GM12874 (cell line): ENCODE measurements at regions not wholly inside any gene's neighbourhood (a gene's known extent, or its start where the extent isn't known, plus 50 kb on each side); places are given as distances from the start of the nearest gene placed in this dataset.

Experiments
- TF ChIP-seq, protein P1 (sequence below): IDR thresholded peaks from 2 replicates; pipeline ENCODE4 v1.5.1; 2011; ENCODE audit warnings: low read depth, mild to moderate bottlenecking, control low read depth, low read length, moderate library complexity; ENCODE audit not compliant: insufficient read depth

DNA sequence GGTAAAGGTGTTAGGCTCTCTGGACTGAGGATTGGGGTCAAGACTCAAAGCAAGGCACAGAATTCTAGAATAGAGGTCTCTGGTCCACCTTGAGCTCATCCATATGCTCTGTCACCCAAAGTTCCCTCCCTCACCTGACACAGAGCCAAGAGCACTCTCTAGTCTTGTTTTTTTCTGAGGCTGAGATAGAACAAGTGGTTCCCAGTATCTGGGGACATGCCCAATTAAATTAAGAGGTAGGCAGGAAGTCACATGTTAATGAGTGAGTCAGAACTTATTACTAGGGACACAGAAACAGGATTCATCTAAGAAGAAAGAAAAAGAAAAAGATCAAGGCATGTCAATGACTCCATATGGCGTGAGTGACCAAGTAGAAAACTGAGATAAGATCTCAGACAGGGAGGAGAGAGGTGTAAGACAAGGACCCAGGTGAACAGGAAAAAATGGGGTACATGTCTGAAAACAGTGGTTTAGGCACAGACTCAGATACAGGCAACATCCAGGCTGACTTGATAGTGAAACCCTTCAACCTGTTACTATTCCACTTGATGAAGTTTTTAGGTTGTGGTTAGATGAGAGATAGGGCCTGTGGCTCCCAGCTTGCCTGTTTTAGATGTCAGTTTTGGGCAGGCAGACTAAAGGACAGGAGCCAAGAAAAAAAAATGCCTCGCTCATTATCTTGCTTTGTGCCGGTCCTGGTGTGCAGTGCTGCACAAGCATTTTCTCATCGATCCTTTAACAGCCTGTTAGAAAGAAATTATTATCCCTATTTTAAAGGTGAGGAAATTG lies 609.9 kb downstream of the CCSER2 start:
- TF ChIP-seq, protein P1, sequence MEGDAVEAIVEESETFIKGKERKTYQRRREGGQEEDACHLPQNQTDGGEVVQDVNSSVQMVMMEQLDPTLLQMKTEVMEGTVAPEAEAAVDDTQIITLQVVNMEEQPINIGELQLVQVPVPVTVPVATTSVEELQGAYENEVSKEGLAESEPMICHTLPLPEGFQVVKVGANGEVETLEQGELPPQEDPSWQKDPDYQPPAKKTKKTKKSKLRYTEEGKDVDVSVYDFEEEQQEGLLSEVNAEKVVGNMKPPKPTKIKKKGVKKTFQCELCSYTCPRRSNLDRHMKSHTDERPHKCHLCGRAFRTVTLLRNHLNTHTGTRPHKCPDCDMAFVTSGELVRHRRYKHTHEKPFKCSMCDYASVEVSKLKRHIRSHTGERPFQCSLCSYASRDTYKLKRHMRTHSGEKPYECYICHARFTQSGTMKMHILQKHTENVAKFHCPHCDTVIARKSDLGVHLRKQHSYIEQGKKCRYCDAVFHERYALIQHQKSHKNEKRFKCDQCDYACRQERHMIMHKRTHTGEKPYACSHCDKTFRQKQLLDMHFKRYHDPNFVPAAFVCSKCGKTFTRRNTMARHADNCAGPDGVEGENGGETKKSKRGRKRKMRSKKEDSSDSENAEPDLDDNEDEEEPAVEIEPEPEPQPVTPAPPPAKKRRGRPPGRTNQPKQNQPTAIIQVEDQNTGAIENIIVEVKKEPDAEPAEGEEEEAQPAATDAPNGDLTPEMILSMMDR: no peak

DNA sequence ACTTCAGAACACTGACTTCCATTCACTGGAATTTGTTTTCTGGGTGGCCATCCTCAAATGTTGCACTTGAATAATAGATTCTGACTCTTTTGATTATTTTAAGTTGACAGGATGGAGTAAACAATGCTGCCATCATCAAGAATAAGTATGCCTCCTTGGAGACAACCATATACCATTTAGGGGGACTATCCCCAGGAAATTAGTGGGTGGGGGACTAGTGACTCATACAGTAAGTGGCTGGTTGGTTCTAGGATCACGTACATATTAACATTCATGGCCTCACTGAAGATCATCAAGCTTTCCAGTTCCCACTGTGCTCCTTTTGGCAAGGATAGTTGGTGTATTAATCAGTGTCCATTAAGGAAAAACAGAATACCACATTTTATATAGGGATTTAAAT lies 615.2 kb downstream of the CCSER2 start:
- TF ChIP-seq, protein P1: no peak

DNA sequence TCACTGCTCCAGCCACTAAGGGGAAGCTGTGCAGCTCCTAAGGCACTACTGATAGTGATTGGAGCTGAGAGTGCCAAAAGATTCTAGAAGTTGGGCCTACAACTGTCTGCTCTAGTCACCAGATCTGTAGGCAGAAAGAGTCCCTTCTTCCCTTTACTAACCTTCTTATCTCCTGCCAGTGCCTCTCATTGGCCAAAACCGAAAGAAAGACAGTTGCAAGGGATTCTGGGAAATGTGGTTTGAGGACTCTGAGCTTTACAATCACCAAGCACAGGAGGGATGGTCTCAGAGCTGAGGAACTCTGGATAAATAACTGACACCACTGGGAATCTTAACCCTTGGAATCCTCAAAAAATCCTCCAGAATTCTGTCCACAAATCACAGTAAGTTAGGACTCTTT lies 615.8 kb downstream of the CCSER2 start:
- TF ChIP-seq, protein P1: no peak

DNA sequence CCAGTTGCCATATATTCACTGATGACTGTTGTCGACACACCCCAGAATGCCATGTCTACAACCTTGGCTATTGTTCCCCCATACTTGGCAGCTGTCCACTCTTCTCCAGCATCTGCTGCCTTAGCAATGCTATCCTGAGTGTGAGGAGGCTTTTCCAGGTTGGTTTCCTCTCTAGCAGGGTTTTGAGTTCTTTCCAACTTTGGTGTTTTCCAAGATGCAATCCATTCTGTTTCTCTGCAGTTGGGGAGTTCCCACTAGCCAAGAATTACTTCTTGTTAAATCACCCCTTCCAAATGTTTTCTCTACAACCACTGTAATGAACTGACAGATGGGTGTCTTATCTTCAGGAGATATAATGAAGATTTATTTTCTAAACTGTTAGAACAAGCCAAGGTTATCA lies 617.4 kb downstream of the CCSER2 start:
- TF ChIP-seq, protein P1: no peak

DNA sequence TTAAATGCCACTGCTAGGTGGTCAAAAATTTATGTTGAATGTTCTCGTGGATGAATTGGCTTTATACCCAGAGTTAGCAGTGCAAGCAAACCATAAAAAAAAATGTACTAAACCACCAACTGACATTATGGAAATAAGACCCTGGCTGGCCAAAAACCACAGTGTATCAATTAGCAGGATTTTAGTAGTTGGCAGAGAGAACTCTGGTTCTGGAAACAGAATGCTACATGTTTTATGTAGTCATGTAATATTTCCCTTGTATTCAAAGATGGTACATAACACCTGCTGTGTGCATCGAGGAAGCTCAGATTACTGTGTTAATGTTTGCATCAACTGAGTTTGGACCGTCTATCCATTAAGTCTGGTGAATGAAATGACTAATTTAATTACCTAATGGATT lies 618.5 kb downstream of the CCSER2 start:
- TF ChIP-seq, protein P1: no peak

DNA sequence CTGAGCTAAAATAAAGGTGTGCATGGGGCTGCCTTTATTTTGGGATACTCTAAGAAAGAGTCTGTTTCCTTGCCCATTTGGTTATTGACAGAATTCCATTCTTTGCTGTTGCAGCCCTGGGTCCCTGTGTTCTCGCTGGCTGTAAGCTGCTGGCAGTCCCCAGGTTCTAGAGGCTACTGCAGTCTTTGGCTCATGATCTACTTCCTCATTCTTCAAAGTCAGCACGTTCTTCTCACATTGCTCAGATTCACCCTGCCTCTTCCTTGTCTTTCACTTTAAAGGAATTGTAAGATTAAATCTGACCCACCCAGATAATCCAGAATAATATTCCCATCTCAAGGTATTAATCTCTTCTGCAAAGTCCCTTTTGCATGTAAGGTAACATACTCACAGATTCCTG lies 620.3 kb downstream of the CCSER2 start:
- TF ChIP-seq, protein P1: no peak

DNA sequence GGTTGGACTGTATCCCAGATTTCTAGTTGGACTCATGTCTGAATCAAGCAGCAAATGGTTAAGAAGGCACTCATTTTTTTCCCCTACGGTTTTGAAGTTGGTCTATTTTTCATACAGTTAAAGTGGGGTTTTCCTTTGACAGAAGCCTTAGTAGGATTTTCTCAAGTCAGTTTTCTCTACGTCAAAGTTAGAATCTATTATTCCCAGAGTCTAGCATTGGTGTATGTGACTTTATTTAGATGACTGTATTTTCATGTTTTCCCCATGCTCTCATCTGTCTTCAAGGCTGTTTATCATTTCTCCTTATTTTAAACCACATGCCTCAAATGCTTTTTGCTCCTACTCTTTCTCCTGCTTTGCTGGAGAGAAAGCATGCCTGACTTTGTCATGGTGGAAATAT lies 623.2 kb downstream of the CCSER2 start:
- TF ChIP-seq, protein P1: no peak
